ENCODE measurements at regions not wholly inside any gene's neighbourhood (a gene's known extent, or its start where the extent isn't known, plus 50 kb on each side); places are given as distances from the start of the nearest gene placed in this dataset.

- Histone ChIP-seq H3K4me3 (ENCODE audit: low read length) (no peak overlapping the region), H3K4me1 (ENCODE audit: control insufficient read depth, low read length) (no peaks in the 10 kb centered on the region), H3K4me2 (ENCODE audit: low read length) (no peak overlapping the region), H3K9me2 (replicated peaks; ENCODE audit: control insufficient read depth, low read length) (no peaks in the 10 kb centered on the region), H3K27ac (ENCODE audit: low read depth, low read length) (no peak overlapping the region), H4K20me1 (ENCODE audit: control insufficient read depth, insufficient read depth, low read depth, low read length) (no peaks in the 10 kb centered on the region), H3K27me3 (ENCODE audit: control insufficient read depth, low read length) (0 out of 2 replicates have a peak, but pooled peaks cover 8% of the 10 kb centered on the region), H3F3A (ENCODE audit: control insufficient read depth, insufficient read depth) (no peaks in the 10 kb centered on the region), H3K36me3 (ENCODE audit: control insufficient read depth, low read length) (no peaks in the 10 kb centered on the region), H3K79me2 (ENCODE audit: control insufficient read depth, low read length) (no peaks in the 10 kb centered on the region), H3K9me3 (ENCODE audit: control insufficient read depth, insufficient read depth, low read length) (no peaks in the 10 kb centered on the region)
- TF ChIP-seq EZH2phosphoT487 (IDR thresholded peaks at IDR 0.05; ENCODE audit: borderline replicate concordance, low read length) (no peak), CTCF (IDR thresholded peaks at IDR 0.05; ENCODE audit: low read depth, low read length, poor library complexity, severe bottlenecking) (no peak)
These were observed 320.9 kb downstream of the CDK5RAP2 start for GRCh38 chr9:120259100-120259499.

GRCh38 chr9:120258096-120258495, 321.9 kb downstream of the CDK5RAP2 start:
- Histone ChIP-seq H3K4me3 (ENCODE audit: low read length) (no peak overlapping the region), H3F3A (ENCODE audit: control insufficient read depth, insufficient read depth) (no peaks in the 10 kb centered on the region)
- TF ChIP-seq CTCF (IDR thresholded peaks at IDR 0.05; ENCODE audit: low read depth, low read length, poor library complexity, severe bottlenecking): no peak

GRCh38 chr9:120257483-120257882, 322.5 kb downstream of the CDK5RAP2 start:
- Histone ChIP-seq H3K27me3 (ENCODE audit: control insufficient read depth, low read length) (0 out of 2 replicates have a peak, but pooled peaks cover 8% of the 10 kb centered on the region), H3F3A (ENCODE audit: control insufficient read depth, insufficient read depth) (no peaks in the 10 kb centered on the region), H3K4me1 (ENCODE audit: control insufficient read depth, low read length) (no peaks in the 10 kb centered on the region), H3K27ac (ENCODE audit: low read depth, low read length) (no peak overlapping the region), H3K79me2 (ENCODE audit: control insufficient read depth, low read length) (no peaks in the 10 kb centered on the region), H3K36me3 (ENCODE audit: control insufficient read depth, low read length) (no peaks in the 10 kb centered on the region), H3K4me2 (ENCODE audit: low read length) (no peak overlapping the region), H4K20me1 (ENCODE audit: control insufficient read depth, insufficient read depth, low read depth, low read length) (no peaks in the 10 kb centered on the region), H3K9me3 (ENCODE audit: control insufficient read depth, insufficient read depth, low read length) (no peaks in the 10 kb centered on the region), H3K4me3 (ENCODE audit: low read length) (no peak overlapping the region), H3K9me2 (replicated peaks; ENCODE audit: control insufficient read depth, low read length) (no peaks in the 10 kb centered on the region)
- TF ChIP-seq EZH2phosphoT487 (IDR thresholded peaks at IDR 0.05; ENCODE audit: borderline replicate concordance, low read length) (no peak), CTCF (IDR thresholded peaks at IDR 0.05; ENCODE audit: low read depth, low read length, poor library complexity, severe bottlenecking) (no peak)

More at GRCh38 chr9:120258096-120258495, 321.9 kb downstream of the CDK5RAP2 start:
- Histone ChIP-seq H3K4me2 (ENCODE audit: low read length) (no peak overlapping the region), H3K9me2 (replicated peaks; ENCODE audit: control insufficient read depth, low read length) (no peaks in the 10 kb centered on the region), H4K20me1 (ENCODE audit: control insufficient read depth, insufficient read depth, low read depth, low read length) (no peaks in the 10 kb centered on the region), H3K79me2 (ENCODE audit: control insufficient read depth, low read length) (no peaks in the 10 kb centered on the region), H3K36me3 (ENCODE audit: control insufficient read depth, low read length) (no peaks in the 10 kb centered on the region), H3K9me3 (ENCODE audit: control insufficient read depth, insufficient read depth, low read length) (no peaks in the 10 kb centered on the region), H3K27ac (ENCODE audit: low read depth, low read length) (no peak overlapping the region), H3K27me3 (ENCODE audit: control insufficient read depth, low read length) (0 out of 2 replicates have a peak, but pooled peaks cover 8% of the 10 kb centered on the region), H3K4me1 (ENCODE audit: control insufficient read depth, low read length) (no peaks in the 10 kb centered on the region)

Data from DOHH2 (cell line).